Endothelial cell of umbilical vein (primary cell): ENCODE measurements at regions not wholly inside any gene's neighbourhood (a gene's known extent, or its start where the extent isn't known, plus 50 kb on each side); places are given as distances from the start of the nearest gene placed in this dataset.

Source experiments
- BruUV-seq: library from RNA; stranded (reverse); fragments of 400-500 nt; replicated peaks from 2 replicates; lab custom pipeline; 2021; lab: Mats Ljungman, UMichigan
- CTCF ChIA-PET: fragments of 300-600, 350-600 bp; sonication (Branson Sonifier 250); formaldehyde crosslinking; loops from one replicate; lab custom pipeline; 2021; ENCODE audit warnings: antibody characterized with exemption, inconsistent platforms; lab: Charles Lee
- POLR2A ChIA-PET: fragments of 300-600, 350-600 bp; sonication (Branson Sonifier 250); formaldehyde crosslinking; loops from one replicate; lab custom pipeline; 2021; ENCODE audit warnings: antibody characterized with exemption, inconsistent platforms; lab: Charles Lee
- DNase-seq: peaks from one replicate; pipeline ENCODE4 v3.0.0-alpha.2; 2011; ENCODE audit warnings: low read depth, low spot score
- FAIRE-seq: peaks from 2 replicates; lab custom pipeline; 2011; peaks lifted over from hg19 to GRCh38; lab: Jason Lieb, UNC
- H2AFZ ChIP-seq: 2 replicates; pipeline ENCODE4 v1.6.0; 2012; ENCODE audit warnings: low read depth, low read length, control low read depth, inconsistent platforms
- H3K27ac ChIP-seq: 2 replicates; pipeline ENCODE4 v1.5.1; 2011; ENCODE audit warnings: low read depth, mild to moderate bottlenecking, control low read depth, low read length, moderate library complexity; ENCODE audit not compliant: insufficient read depth
- H3K27me3 ChIP-seq, 2 experiments: 2 replicates each; pipeline versions ENCODE4 v1.6.0 to v1.6.1; 2011; ENCODE audit warnings: low read length in 2 of 2, mixed read lengths in 1 of 2; ENCODE audit not compliant: control insufficient read depth in 2 of 2, insufficient read depth in 2 of 2
- H3K36me3 ChIP-seq, 2 experiments: 2 replicates in 1 of 2; 3 replicates in 1 of 2; pipeline ENCODE4 v1.5.1; 2011; ENCODE audit warnings: low read length in 2 of 2, mild to moderate bottlenecking in 1 of 2, moderate library complexity in 1 of 2; ENCODE audit not compliant: control insufficient read depth in 2 of 2, insufficient read depth in 2 of 2; ENCODE audit errors: extremely low read depth in 1 of 2
- H3K4me1 ChIP-seq: 3 replicates; pipeline ENCODE4 v1.5.1; 2011; ENCODE audit warnings: mild to moderate bottlenecking, low read length; ENCODE audit not compliant: control insufficient read depth, insufficient read depth; ENCODE audit errors: extremely low read depth
- H3K4me2 ChIP-seq: 2 replicates; pipeline ENCODE4 v1.6.1; 2011; ENCODE audit warnings: low read length, control low read depth, mixed read lengths; ENCODE audit not compliant: insufficient read depth
- H3K4me3 ChIP-seq, 3 experiments: fragments of 200-600 bp in 1 of 3; sonication (generic), shearing (Covaris generic) in 1 of 3; replicated peaks in 1 of 3; 2 replicates each; pipeline ENCODE4 v1.5.1; 2011 to 2016; ENCODE audit warnings: control low read depth in 3 of 3, low read length in 3 of 3, mild to moderate bottlenecking in 2 of 3, inconsistent platforms in 1 of 3, low read depth in 1 of 3, moderate library complexity in 1 of 3; ENCODE audit not compliant: insufficient read depth in 1 of 3
- H3K79me2 ChIP-seq: 2 replicates; pipeline ENCODE4 v1.6.0; 2012; ENCODE audit warnings: low read length, inconsistent platforms; ENCODE audit not compliant: control insufficient read depth, insufficient read depth
- H3K9ac ChIP-seq: replicated peaks from 2 replicates; pipeline ENCODE3; 2011; ENCODE audit warnings: low read length, control low read depth; ENCODE audit not compliant: insufficient read depth; ENCODE audit errors: extremely low read depth
- H3K9me1 ChIP-seq: replicated peaks from 3 replicates; pipeline ENCODE4 v1.6.0; 2011; ENCODE audit warnings: mild to moderate bottlenecking, low read length; ENCODE audit not compliant: control insufficient read depth, insufficient read depth; ENCODE audit errors: extremely low read depth
- H3K9me3 ChIP-seq: replicated peaks from 2 replicates; pipeline ENCODE4 v1.5.1; 2012; ENCODE audit warnings: low read length, inconsistent platforms; ENCODE audit not compliant: control insufficient read depth, insufficient read depth
- H4K20me1 ChIP-seq: replicated peaks from 2 replicates; pipeline ENCODE3; 2011; ENCODE audit warnings: mild to moderate bottlenecking, low read length; ENCODE audit not compliant: control insufficient read depth, insufficient read depth; ENCODE audit errors: extremely low read depth
- CTCF ChIP-seq, 2 donors: IDR thresholded peaks; 1 replicate in 1 of 2; 2 replicates in 1 of 2; pipeline ENCODE4 v1.5.1; 2011; ENCODE audit warnings: low read length in 2 of 2, mild to moderate bottlenecking in 2 of 2, moderate library complexity in 2 of 2, control low read depth in 1 of 2, inconsistent platforms in 1 of 2, low read depth in 1 of 2; ENCODE audit not compliant: insufficient read depth in 1 of 2; ENCODE audit errors: extremely low read depth in 1 of 2
- EZH2 ChIP-seq: IDR thresholded peaks from 2 replicates; pipeline ENCODE4 v1.6.1; 2012; ENCODE audit warnings: borderline replicate concordance, low read depth, mild to moderate bottlenecking, moderate library complexity, low read length, inconsistent platforms; ENCODE audit not compliant: severe bottlenecking
- FOS ChIP-seq: IDR thresholded peaks from 2 replicates; pipeline ENCODE4 v1.6.1; 2011; ENCODE audit warnings: mild to moderate bottlenecking, low read length, moderate library complexity, borderline replicate concordance; ENCODE audit not compliant: insufficient read depth
- GATA2 ChIP-seq: IDR thresholded peaks from 2 replicates; pipeline ENCODE4 v1.7.0; 2011; ENCODE audit warnings: low read depth, mild to moderate bottlenecking, moderate library complexity, mixed read lengths, low read length; ENCODE audit not compliant: insufficient read length, insufficient read depth
- JUN ChIP-seq: IDR thresholded peaks from 2 replicates; pipeline ENCODE4 v1.6.1; 2011; ENCODE audit warnings: borderline replicate concordance, low read depth; ENCODE audit not compliant: insufficient read length, insufficient read depth
- MAX ChIP-seq: IDR thresholded peaks from 2 replicates; pipeline ENCODE4 v1.6.1; 2011; ENCODE audit not compliant: insufficient read depth, insufficient read length
- MYC ChIP-seq: IDR thresholded peaks from one replicate; pipeline ENCODE4 v1.6.1; 2011; ENCODE audit warnings: mild to moderate bottlenecking, low read depth, low read length
- POLR2A ChIP-seq: IDR thresholded peaks from 2 replicates; pipeline ENCODE4 v1.6.1; 2012; ENCODE audit warnings: low read depth, mild to moderate bottlenecking, control low read depth, low read length
- POLR2AphosphoS5 ChIP-seq: IDR thresholded peaks from 2 replicates; pipeline ENCODE4 v1.6.1; 2012; ENCODE audit warnings: low read depth, mild to moderate bottlenecking, control low read depth, low read length, moderate library complexity; ENCODE audit not compliant: insufficient read depth
- dilution Hi-C: fragments of 300-500 bp; cut with MboI; formaldehyde crosslinking; loops from one replicate; pipeline ENCODE4 v1.15.0; 2019; ENCODE audit warnings: low sequenced_read_pairs; ENCODE audit not compliant: extremely low pct_ligation_motif_present
- intact Hi-C: fragments of 100-400 bp; cut with micrococcal nuclease; formaldehyde crosslinking; loops from one replicate; pipeline ENCODE4 v1.10.0; 2022

- no peak overlapping the region for H3K4me2 ChIP-seq
- CTCF ChIA-PET: no interaction called here
- dilution Hi-C loops: no loop called here
Observed at GRCh38 chr11:34826384-34826726, 89.8 kb downstream of the APIP start.

GRCh38 chr11:34825670-34826383 lies 90.4 kb downstream of the APIP start:
- Histone ChIP-seq H4K20me1 (no peaks in the 10 kb centered on the region), H3K27me3 (peaks cover 0 to 3% of the 10 kb centered on the region in 2 experiments), H3K4me1 (no peaks in the 10 kb centered on the region), H3K9me1 (no peaks in the 10 kb centered on the region), H3K4me2 (no peak overlapping the region), H2AFZ (no peak overlapping the region), H3K4me3 (no peak overlapping the region), H3K9me3 (no peaks in the 10 kb centered on the region), H3K27ac (no peak overlapping the region), H3K36me3 (no peaks in the 10 kb centered on the region), H3K9ac (no peak overlapping the region), H3K79me2 (no peaks in the 10 kb centered on the region)
- BruUV-seq: no TSS peak
- CTCF ChIA-PET: interaction anchor here (1.6 kb wide), 1 partner anchor 16 kb away, joined by 5 read pairs; no protein-coding TSS in a partner anchor
- intact Hi-C loops: no loop called here
- no peak for TF ChIP-seq POLR2A
- no peak for TF ChIP-seq FOS
- no peak for TF ChIP-seq MYC
- no peak for TF ChIP-seq GATA2
- TF ChIP-seq JUN: no peak
- TF ChIP-seq EZH2: no peak
- no peak for TF ChIP-seq CTCF (IDR thresholded peaks at IDR 0.05; ENCODE audit: extremely low read depth in 1 of 2, insufficient read depth in 1 of 2, low read depth in 1 of 2, low read length in 2 of 2)
- no peak for TF ChIP-seq POLR2AphosphoS5
- TF ChIP-seq MAX: no peak
- DNase-seq (no peak), FAIRE-seq (no peak)
- POLR2A ChIA-PET: no interaction called here
- dilution Hi-C loops: no loop called here

More at GRCh38 chr11:34826384-34826726, 89.8 kb downstream of the APIP start:
- no peak overlapping the region for H2AFZ ChIP-seq
- DNase-seq: no peak
- H3K27ac ChIP-seq: no peak overlapping the region
- no peaks in the 10 kb centered on the region for H3K79me2 ChIP-seq
- intact Hi-C loops: no loop called here
- no peak overlapping the region for H3K4me3 ChIP-seq
- no peaks in the 10 kb centered on the region for H4K20me1 ChIP-seq
- H3K9me3 ChIP-seq: no peaks in the 10 kb centered on the region
- no peaks in the 10 kb centered on the region for H3K36me3 ChIP-seq
- TF ChIP-seq POLR2AphosphoS5 (no peak), EZH2 (no peak), MAX (no peak), GATA2 (no peak), JUN (no peak), POLR2A (no peak), FOS (no peak)
- H3K9ac ChIP-seq: no peak overlapping the region
- BruUV-seq: no TSS peak
- no peak for FAIRE-seq
- H3K9me1 ChIP-seq: no peaks in the 10 kb centered on the region
- H3K4me1 ChIP-seq: no peaks in the 10 kb centered on the region
- peaks cover 0 to 3% of the 10 kb centered on the region in 2 experiments for H3K27me3 ChIP-seq
- POLR2A ChIA-PET: no interaction called here
